Tibial nerve (tissue), 4 donors: ENCODE measurements at regions not wholly inside any gene's neighbourhood (a gene's known extent, or its start where the extent isn't known, plus 50 kb on each side); places are given as distances from the start of the nearest gene placed in this dataset.

Experiments used
- CTCF ChIP-seq, 5 experiments: fragments of 200-600 bp in 3 of 5; fragments of 450-650 bp in 2 of 5; sonication (generic) in 3 of 5; IDR thresholded peaks; one replicate each; pipeline ENCODE4 v1.5.1; 2016 to 2019; ENCODE audit warnings: antibody characterized with exemption in 5 of 5, mild to moderate bottlenecking in 3 of 5, moderate library complexity in 2 of 5
- EP300 ChIP-seq, 2 donors: sonication (generic); formaldehyde crosslinking; IDR thresholded peaks; one replicate each; pipeline ENCODE4 v1.6.1; 2017; ENCODE audit warnings: antibody characterized with exemption in 2 of 2, mild to moderate bottlenecking in 1 of 2
- POLR2A ChIP-seq, 2 donors: fragments of 450-650 bp; IDR thresholded peaks; one replicate each; pipeline ENCODE4 v1.6.1; 2017; ENCODE audit warnings: antibody characterized with exemption in 2 of 2, mild to moderate bottlenecking in 2 of 2, moderate library complexity in 2 of 2

DNA sequence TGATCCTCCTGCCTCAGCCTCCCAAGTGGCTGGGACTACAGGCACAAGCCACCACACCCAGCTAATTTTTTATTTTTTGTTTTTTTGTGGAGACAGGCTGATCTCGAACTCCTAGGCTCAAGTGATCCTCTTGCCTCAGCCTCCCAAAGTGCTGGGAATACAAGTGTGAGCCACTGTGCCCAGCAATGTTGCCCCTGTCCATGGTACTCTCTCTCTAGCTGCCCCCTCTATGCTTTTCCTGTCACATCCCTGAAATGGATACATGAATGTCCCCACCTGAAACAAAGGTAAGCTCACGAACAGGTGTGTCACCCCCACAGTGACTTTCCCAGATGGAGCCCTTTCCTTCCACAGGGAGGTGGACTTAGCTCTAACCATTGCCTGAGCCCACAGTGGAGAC lies 141.1 kb upstream of the MGMT start:
- TF ChIP-seq POLR2A (IDR thresholded peaks at IDR 0.05) (no peak), CTCF (IDR thresholded peaks at IDR 0.05) (no peak), EP300 (IDR thresholded peaks at IDR 0.05) (no peak)
